Mesenchymal stem cell (in vitro differentiated cells and primary cell): ENCODE measurements at regions not wholly inside any gene's neighbourhood (a gene's known extent, or its start where the extent isn't known, plus 50 kb on each side); places are given as distances from the start of the nearest gene placed in this dataset.

Experiments used
- DNase-seq: peaks from one replicate; pipeline ENCODE4 v3.0.0-alpha.2; 2013
- H2AFZ ChIP-seq: one replicate; pipeline ENCODE4 v1.6.1; 2013; ENCODE audit warnings: low read depth, mild to moderate bottlenecking, control low read depth, inconsistent platforms, low read length, moderate library complexity
- H2AK5ac ChIP-seq: 2 replicates; pipeline ENCODE4 v1.6.1; 2013; ENCODE audit warnings: low read length, moderate library complexity, mild to moderate bottlenecking, inconsistent platforms; ENCODE audit not compliant: severe bottlenecking
- H2BK120ac ChIP-seq: one replicate; pipeline ENCODE4 v1.6.1; 2013; ENCODE audit warnings: low read depth, mild to moderate bottlenecking, inconsistent platforms, low read length, moderate library complexity
- H2BK12ac ChIP-seq, 2 experiments: one replicate each; pipeline ENCODE4 v1.6.1; 2013; ENCODE audit warnings: inconsistent platforms in 2 of 2, low read length in 2 of 2, mild to moderate bottlenecking in 2 of 2, moderate library complexity in 2 of 2, control low read depth in 1 of 2
- H2BK15ac ChIP-seq: one replicate; pipeline ENCODE4 v1.6.1; 2013; ENCODE audit warnings: mild to moderate bottlenecking, low read depth, inconsistent platforms; ENCODE audit not compliant: poor library complexity, severe bottlenecking
- H2BK5ac ChIP-seq: 2 replicates; pipeline ENCODE4 v1.6.1; 2013; ENCODE audit warnings: low read depth, mild to moderate bottlenecking, low read length, control low read depth, inconsistent platforms; ENCODE audit not compliant: poor library complexity, severe bottlenecking
- H3K14ac ChIP-seq, 2 experiments: one replicate each; pipeline ENCODE4 v1.6.1; 2013; ENCODE audit warnings: inconsistent platforms in 2 of 2, low read length in 2 of 2, control low read depth in 1 of 2, mild to moderate bottlenecking in 1 of 2, moderate library complexity in 1 of 2
- H3K18ac ChIP-seq, 2 experiments: one replicate each; pipeline ENCODE4 v1.6.1; 2013; ENCODE audit warnings: inconsistent platforms in 2 of 2, low read length in 2 of 2, control low read depth in 1 of 2, low read depth in 1 of 2, mild to moderate bottlenecking in 1 of 2
- H3K23ac ChIP-seq, 2 experiments: one replicate each; pipeline ENCODE4 v1.6.1; 2013; ENCODE audit warnings: inconsistent platforms in 2 of 2, low read length in 2 of 2, mild to moderate bottlenecking in 2 of 2, moderate library complexity in 2 of 2, control low read depth in 1 of 2
- H3K27ac ChIP-seq: 2 replicates; pipeline ENCODE4 v1.5.1; 2013; ENCODE audit warnings: mild to moderate bottlenecking, moderate library complexity, low read length, control low read depth, inconsistent platforms; ENCODE audit not compliant: poor library complexity, severe bottlenecking
- H3K27me3 ChIP-seq, 2 experiments: 2 replicates each; pipeline versions ENCODE4 v1.6.1 to v1.7.0; 2013; ENCODE audit warnings: low read length in 2 of 2, mild to moderate bottlenecking in 2 of 2, moderate library complexity in 2 of 2, control low read depth in 1 of 2, inconsistent platforms in 1 of 2; ENCODE audit not compliant: control insufficient read depth in 1 of 2, insufficient read depth in 1 of 2
- H3K36me3 ChIP-seq, 2 experiments: 2 replicates each; pipeline versions ENCODE4 v1.6.1 to v1.7.0; 2013; ENCODE audit warnings: low read length in 2 of 2, control low read depth in 1 of 2, inconsistent platforms in 1 of 2, low read depth in 1 of 2, mild to moderate bottlenecking in 1 of 2; ENCODE audit not compliant: insufficient read depth in 2 of 2, control insufficient read depth in 1 of 2
- H3K4ac ChIP-seq, 2 experiments: one replicate each; pipeline ENCODE4 v1.6.1; 2013; ENCODE audit warnings: inconsistent platforms in 2 of 2, low read length in 2 of 2, mild to moderate bottlenecking in 2 of 2, moderate library complexity in 2 of 2, control low read depth in 1 of 2, low read depth in 1 of 2
- H3K4me1 ChIP-seq: 2 replicates; pipeline ENCODE4 v1.6.1; 2013; ENCODE audit warnings: low read depth, low read length, control low read depth; ENCODE audit not compliant: control insufficient read depth, insufficient read depth
- H3K4me2 ChIP-seq: 2 replicates; pipeline ENCODE4 v1.6.1; 2013; ENCODE audit warnings: low read length, mild to moderate bottlenecking, inconsistent platforms; ENCODE audit not compliant: poor library complexity, severe bottlenecking
- H3K4me3 ChIP-seq, 2 experiments: 2 replicates each; pipeline versions ENCODE4 v1.5.1 to v1.7.0; 2013; ENCODE audit warnings: low read length in 2 of 2, mild to moderate bottlenecking in 2 of 2, control low read depth in 1 of 2, low read depth in 1 of 2; ENCODE audit not compliant: insufficient read depth in 1 of 2
- H3K79me1 ChIP-seq: replicated peaks from 2 replicates; pipeline ENCODE4 v1.6.1; 2013; ENCODE audit warnings: mild to moderate bottlenecking, control low read depth, low read length, inconsistent platforms; ENCODE audit not compliant: poor library complexity, severe bottlenecking
- H3K9ac ChIP-seq: 2 replicates; pipeline ENCODE4 v1.7.0; 2013; ENCODE audit warnings: mild to moderate bottlenecking, low read length, moderate library complexity
- H3K9me3 ChIP-seq: 2 replicates; pipeline ENCODE4 v1.7.0; 2013; ENCODE audit warnings: mild to moderate bottlenecking, low read length; ENCODE audit not compliant: control insufficient read depth
- H4K8ac ChIP-seq: one replicate; pipeline ENCODE4 v1.6.1; 2013; ENCODE audit warnings: inconsistent platforms, mild to moderate bottlenecking, low read length, moderate library complexity
- H4K91ac ChIP-seq: one replicate; pipeline ENCODE4 v1.6.1; 2013; ENCODE audit warnings: mild to moderate bottlenecking, low read length, inconsistent platforms
- WGBS: methylation state at CpG from one replicate; pipeline ENCODE4 v1.1.7; 2013; ENCODE audit warnings: mixed read lengths; 5-methylcytosine and 5-hydroxymethylcytosine counted together

GRCh38 chr7:85478530-85478929 lies 291.7 kb upstream of the SEMA3D start:
- H4K8ac ChIP-seq = no peak overlapping the region
- no peaks in the 10 kb centered on the region for H3K36me3 ChIP-seq
- H3K27me3 ChIP-seq = no peaks in the 10 kb centered on the region
- H3K4ac ChIP-seq = no peak overlapping the region
- WGBS = 84% methylated on average over 5 of the region's 5 CpGs
- no peak overlapping the region for H4K91ac ChIP-seq
- no peak overlapping the region for H3K4me2 ChIP-seq
- H2BK15ac ChIP-seq = no peak overlapping the region
- DNase-seq = no peak
- no peaks in the 10 kb centered on the region for H3K4me1 ChIP-seq
- H3K18ac ChIP-seq = no peak overlapping the region
- no peak overlapping the region for H2BK120ac ChIP-seq
- no peak overlapping the region for H2AFZ ChIP-seq
- H2BK5ac ChIP-seq = no peak overlapping the region
- H3K9me3 ChIP-seq = no peaks in the 10 kb centered on the region
- H2BK12ac ChIP-seq = no peak overlapping the region
- H3K4me3 ChIP-seq = no peak overlapping the region
- H3K9ac ChIP-seq = no peak overlapping the region
- H3K27ac ChIP-seq = no peak overlapping the region
- H3K14ac ChIP-seq = no peak overlapping the region
- no peaks in the 10 kb centered on the region for H3K79me1 ChIP-seq
- no peak overlapping the region for H2AK5ac ChIP-seq
- H3K23ac ChIP-seq = no peak overlapping the region

GRCh38 chr7:85475476-85475875 lies 288.6 kb upstream of the SEMA3D start:
- H3K27ac ChIP-seq = no peak overlapping the region
- DNase-seq = no peak

GRCh38 chr7:85475071-85475470 lies 288.2 kb upstream of the SEMA3D start:
- H4K91ac ChIP-seq = no peak overlapping the region
- no peak overlapping the region for H3K4me2 ChIP-seq
- H3K18ac ChIP-seq = no peak overlapping the region
- no peak overlapping the region for H2AK5ac ChIP-seq
- H2BK120ac ChIP-seq = no peak overlapping the region
- H2AFZ ChIP-seq = no peak overlapping the region
- no peak overlapping the region for H3K4me3 ChIP-seq
- H2BK5ac ChIP-seq = no peak overlapping the region
- no peak overlapping the region for H2BK12ac ChIP-seq
- whole genome bisulfite sequencing = 100% methylated on average over 2 of the region's 5 CpGs
- no peak overlapping the region for H3K4ac ChIP-seq
- no peak for DNase-seq
- no peaks in the 10 kb centered on the region for H3K36me3 ChIP-seq
- H3K9me3 ChIP-seq = no peaks in the 10 kb centered on the region
- no peak overlapping the region for H3K14ac ChIP-seq
- no peak overlapping the region for H4K8ac ChIP-seq
- no peaks in the 10 kb centered on the region for H3K4me1 ChIP-seq
- H3K23ac ChIP-seq = no peak overlapping the region
- H3K79me1 ChIP-seq = no peaks in the 10 kb centered on the region
- no peak overlapping the region for H3K27ac ChIP-seq
- H3K27me3 ChIP-seq = no peaks in the 10 kb centered on the region
- no peak overlapping the region for H3K9ac ChIP-seq
- no peak overlapping the region for H2BK15ac ChIP-seq

More at GRCh38 chr7:85475476-85475875, 288.6 kb upstream of the SEMA3D start:
- Histone ChIP-seq H3K36me3 (no peaks in the 10 kb centered on the region), H3K18ac (no peak overlapping the region), H2AFZ (no peak overlapping the region), H4K91ac (no peak overlapping the region), H3K23ac (no peak overlapping the region), H4K8ac (no peak overlapping the region), H3K79me1 (no peaks in the 10 kb centered on the region), H3K14ac (no peak overlapping the region), H3K27me3 (no peaks in the 10 kb centered on the region), H3K4me3 (no peak overlapping the region), H2BK12ac (no peak overlapping the region), H3K9me3 (no peaks in the 10 kb centered on the region), H3K9ac (no peak overlapping the region), H2BK5ac (no peak overlapping the region), H2AK5ac (no peak overlapping the region), H3K4me2 (no peak overlapping the region), H3K4ac (no peak overlapping the region), H2BK120ac (no peak overlapping the region), H2BK15ac (no peak overlapping the region), H3K4me1 (no peaks in the 10 kb centered on the region)
- no CpG with 5 or more reads among the region's 2 CpGs for WGBS

- Histone ChIP-seq H3K4me3 (no peak overlapping the region), H4K8ac (no peak overlapping the region), H3K23ac (no peak overlapping the region), H3K27me3 (no peaks in the 10 kb centered on the region), H2BK120ac (no peak overlapping the region), H3K9ac (no peak overlapping the region), H3K4ac (no peak overlapping the region), H3K27ac (no peak overlapping the region), H3K18ac (no peak overlapping the region), H3K36me3 (no peaks in the 10 kb centered on the region), H3K9me3 (no peaks in the 10 kb centered on the region), H2AK5ac (no peak overlapping the region), H3K14ac (no peak overlapping the region), H3K4me2 (no peak overlapping the region), H2AFZ (no peak overlapping the region), H2BK12ac (no peak overlapping the region), H2BK15ac (no peak overlapping the region), H2BK5ac (no peak overlapping the region), H4K91ac (no peak overlapping the region), H3K4me1 (no peaks in the 10 kb centered on the region), H3K79me1 (no peaks in the 10 kb centered on the region)
- no peak for DNase-seq
- WGBS = 43% methylated on average over 2 of the region's 2 CpGs
Measured at GRCh38 chr7:85474234-85474633, 287.4 kb upstream of the SEMA3D start.
